ENCODE measurements at regions not wholly inside any gene's neighbourhood (a gene's known extent, or its start where the extent isn't known, plus 50 kb on each side); places are given as distances from the start of the nearest gene placed in this dataset.

GRCh38 chr4:123339507-123340380 lies 56.9 kb upstream of the SPRY1 start:
- no peak for DNase-seq

- no peak for DNase-seq
Measured at GRCh38 chr4:123340381-123340701, 56.3 kb upstream of the SPRY1 start.

DNA sequence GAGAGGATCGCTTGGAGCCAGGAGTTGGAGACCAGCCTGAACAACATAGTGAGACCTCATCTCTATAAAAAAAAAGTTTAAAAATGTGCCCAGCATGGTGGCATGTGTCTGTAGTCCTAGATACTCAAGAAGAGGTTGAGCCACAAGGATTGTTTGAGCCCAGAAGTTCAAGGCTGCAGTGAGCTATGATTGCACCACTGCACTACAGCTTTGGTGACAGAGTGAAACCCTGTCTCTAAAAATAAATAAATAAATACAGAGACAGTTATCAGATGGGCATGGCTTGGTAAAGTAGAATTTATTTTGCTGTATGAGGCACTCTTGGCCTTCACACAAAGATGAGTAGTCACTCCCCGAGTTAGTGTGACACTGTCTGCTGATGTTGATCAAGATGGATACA lies 54.1 kb upstream of the SPRY1 start:
- no peak for DNase-seq

- DNase-seq, result no peak
Measured at GRCh38 chr4:123343400-123344041, 53.1 kb upstream of the SPRY1 start.

GRCh38 chr4:123345137-123345934 lies 51.3 kb upstream of the SPRY1 start:
- DNase-seq, result no peak

DNA sequence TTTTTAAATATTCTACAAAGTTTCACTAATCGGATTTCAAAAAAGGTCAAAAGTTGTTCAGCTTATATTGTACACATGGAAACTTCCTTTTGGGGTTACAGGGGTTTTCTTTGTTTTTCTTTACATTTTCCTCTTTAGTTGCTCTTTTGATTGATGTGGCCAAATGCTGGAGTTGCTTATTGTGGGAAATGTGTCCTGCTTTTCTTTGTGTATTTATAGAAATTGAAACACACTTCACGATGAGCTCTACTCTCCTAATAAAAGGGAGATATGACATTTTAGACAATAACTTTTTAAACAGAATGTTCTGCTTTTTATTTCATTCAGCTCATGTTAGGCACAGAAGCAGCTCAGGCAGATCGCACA lies 50.7 kb upstream of the SPRY1 start:
- no peak for DNase-seq

DNA sequence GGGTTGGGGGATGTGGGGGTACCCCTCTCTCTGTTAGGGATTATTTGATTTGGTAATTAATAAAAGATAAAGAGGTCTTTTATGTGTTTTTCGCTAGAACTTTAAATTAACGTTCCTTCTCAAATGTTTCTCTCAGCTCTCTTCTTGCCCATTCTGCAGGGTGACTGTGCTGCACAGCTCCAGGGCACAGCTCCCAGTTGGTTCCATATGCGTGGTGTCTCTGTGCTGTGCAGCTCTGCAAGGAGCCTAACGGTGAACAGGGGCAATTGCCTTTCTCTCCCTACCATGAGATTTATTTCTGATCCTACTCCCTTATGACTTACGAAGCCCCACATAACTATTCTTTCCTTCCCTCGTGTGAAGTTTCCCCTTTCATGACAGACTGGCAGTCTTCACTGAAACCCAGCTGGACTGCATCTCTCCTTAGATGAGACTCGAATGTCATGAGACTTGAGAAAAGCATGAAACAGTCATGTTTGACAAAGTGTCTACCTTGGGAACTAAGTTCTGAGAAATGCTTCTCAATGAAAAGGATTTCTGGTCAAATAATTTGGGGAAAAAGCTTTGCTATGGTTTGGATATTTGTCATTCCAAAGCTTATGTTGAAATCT lies 50.2 kb upstream of the SPRY1 start:
- no peak for DNase-seq

Measured in hippocampal formation (tissue), 2 donors.